ENCODE measurements at regions not wholly inside any gene's neighbourhood (a gene's known extent, or its start where the extent isn't known, plus 50 kb on each side); places are given as distances from the start of the nearest gene placed in this dataset.

DNA sequence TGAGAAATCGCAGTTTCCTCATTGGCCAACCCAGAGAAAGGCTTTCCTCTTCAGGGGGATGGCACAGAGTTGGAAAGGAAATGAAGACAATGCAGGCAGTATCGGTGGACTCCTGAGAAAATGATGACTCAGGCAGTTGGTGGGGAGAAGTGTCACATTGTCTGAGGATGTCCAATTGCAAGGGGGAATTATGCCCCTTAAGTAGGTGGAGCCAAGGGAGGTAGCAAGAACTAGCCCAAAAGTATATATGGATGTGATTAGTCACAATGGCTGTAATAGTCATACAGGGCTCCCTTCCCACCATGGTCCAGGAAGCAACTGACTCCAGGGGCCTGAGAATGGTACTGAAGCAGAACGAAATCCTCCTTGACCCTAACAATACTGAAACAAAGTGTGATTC is 58.3 kb upstream of the EGFR start:
- no peak overlapping the region for H3K4me3 ChIP-seq (ENCODE audit: low read length)
- H3K27me3 ChIP-seq (ENCODE audit: control insufficient read depth, insufficient read depth) = no peaks in the 10 kb centered on the region
- intact Hi-C loops (cut with DNase I) = no loop called here
- WGBS = 69% methylated on average over 3 of the region's 3 CpGs
- no peak overlapping the region for H3K27ac ChIP-seq (ENCODE audit: low read length)
- ATAC-seq (no peak), DNase-seq (no peak)
- H3K9me3 ChIP-seq (ENCODE audit: control insufficient read depth, low read length) = no peaks in the 10 kb centered on the region
- H3K4me1 ChIP-seq (ENCODE audit: control insufficient read depth, insufficient read depth, low read length) = no peaks in the 10 kb centered on the region

DNA sequence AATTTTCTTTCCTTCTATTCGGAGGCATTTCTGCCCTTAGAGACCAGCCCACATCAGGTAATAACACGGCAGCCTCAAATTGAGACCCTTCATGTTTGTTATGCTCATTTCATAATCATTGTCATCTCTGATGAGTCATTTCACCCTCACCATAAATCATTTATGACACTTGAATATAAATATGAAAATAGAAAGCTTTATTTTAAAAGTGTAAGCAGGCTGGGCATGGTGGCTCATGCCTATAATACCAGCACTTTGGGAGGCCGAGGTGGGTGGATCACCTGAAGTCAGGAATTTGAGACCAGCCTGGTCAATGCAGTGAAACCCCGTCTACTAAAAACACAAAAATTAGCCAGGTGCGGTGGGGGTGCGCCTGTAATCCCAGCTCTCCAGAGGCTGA is 57.4 kb upstream of the EGFR start:
- 75% methylated on average over 6 of the region's 6 CpGs for WGBS
- H3K4me1 ChIP-seq (ENCODE audit: control insufficient read depth, insufficient read depth, low read length) = no peaks in the 10 kb centered on the region
- H3K9me3 ChIP-seq (ENCODE audit: control insufficient read depth, low read length) = no peaks in the 10 kb centered on the region
- intact Hi-C loops (cut with DNase I) = no loop called here
- no peak for ATAC-seq
- DNase-seq = no peak
- no peaks in the 10 kb centered on the region for H3K27me3 ChIP-seq (ENCODE audit: control insufficient read depth, insufficient read depth)
- H3K4me3 ChIP-seq (ENCODE audit: low read length) = no peak overlapping the region
- H3K27ac ChIP-seq (ENCODE audit: low read length) = no peak overlapping the region

DNA sequence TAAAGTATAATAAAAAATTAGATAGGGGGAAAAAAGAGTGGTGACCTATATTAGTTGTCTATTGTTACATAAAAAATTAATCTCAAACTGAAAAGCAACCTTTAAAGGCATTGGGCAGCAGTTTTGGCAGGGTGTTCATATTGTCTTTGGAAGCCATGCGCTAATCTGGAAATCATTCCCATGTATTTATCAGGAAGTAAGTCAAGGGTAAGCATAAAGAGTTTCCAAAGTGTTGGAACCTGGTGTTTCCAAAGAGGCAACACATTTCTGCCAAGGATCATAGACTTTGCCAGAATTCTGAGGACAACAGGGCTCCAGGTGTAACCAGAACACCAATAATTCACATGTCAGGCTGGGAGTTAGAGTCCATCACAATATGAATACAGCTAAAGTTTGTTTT is 55.7 kb upstream of the EGFR start:
- no peak for DNase-seq
- H3K27me3 ChIP-seq (ENCODE audit: control insufficient read depth, insufficient read depth) = no peaks in the 10 kb centered on the region
- H3K4me1 ChIP-seq (ENCODE audit: control insufficient read depth, insufficient read depth, low read length) = no peaks in the 10 kb centered on the region
- no peaks in the 10 kb centered on the region for H3K9me3 ChIP-seq (ENCODE audit: control insufficient read depth, low read length)
- intact Hi-C loops (cut with DNase I) = no loop called here
- no peak overlapping the region for H3K27ac ChIP-seq (ENCODE audit: low read length)
- WGBS = 93% methylated on average over 1 of the region's 1 CpG
- ATAC-seq = no peak
- no peak overlapping the region for H3K4me3 ChIP-seq (ENCODE audit: low read length)

DNA sequence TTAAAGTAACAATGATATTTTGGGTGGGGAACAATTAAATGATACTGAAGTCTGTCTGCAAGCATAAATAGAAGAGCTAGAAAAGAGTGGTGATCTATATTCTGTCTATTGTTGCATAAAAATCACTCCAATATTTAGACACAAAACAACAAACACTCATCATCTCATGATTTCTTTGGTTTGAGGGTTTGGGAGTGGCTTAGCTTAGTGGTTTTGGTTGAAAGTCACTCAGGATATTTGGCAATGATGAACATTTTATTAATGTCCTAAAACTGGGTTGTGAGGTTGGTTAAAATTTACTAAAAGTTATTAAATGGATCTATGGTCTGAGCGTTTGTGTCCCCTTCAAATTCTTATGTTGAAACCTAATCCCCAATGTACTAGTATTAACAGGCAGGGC is 54.7 kb upstream of the EGFR start:
- no peaks in the 10 kb centered on the region for H3K27me3 ChIP-seq (ENCODE audit: control insufficient read depth, insufficient read depth)
- no peak overlapping the region for H3K27ac ChIP-seq (ENCODE audit: low read length)
- DNase-seq (no peak), ATAC-seq (no peak)
- WGBS = 90% methylated on average over 1 of the region's 1 CpG
- intact Hi-C loops (cut with DNase I) = no loop called here
- H3K4me3 ChIP-seq (ENCODE audit: low read length) = no peak overlapping the region
- no peaks in the 10 kb centered on the region for H3K9me3 ChIP-seq (ENCODE audit: control insufficient read depth, low read length)
- H3K4me1 ChIP-seq (ENCODE audit: control insufficient read depth, insufficient read depth, low read length) = no peaks in the 10 kb centered on the region

DNA sequence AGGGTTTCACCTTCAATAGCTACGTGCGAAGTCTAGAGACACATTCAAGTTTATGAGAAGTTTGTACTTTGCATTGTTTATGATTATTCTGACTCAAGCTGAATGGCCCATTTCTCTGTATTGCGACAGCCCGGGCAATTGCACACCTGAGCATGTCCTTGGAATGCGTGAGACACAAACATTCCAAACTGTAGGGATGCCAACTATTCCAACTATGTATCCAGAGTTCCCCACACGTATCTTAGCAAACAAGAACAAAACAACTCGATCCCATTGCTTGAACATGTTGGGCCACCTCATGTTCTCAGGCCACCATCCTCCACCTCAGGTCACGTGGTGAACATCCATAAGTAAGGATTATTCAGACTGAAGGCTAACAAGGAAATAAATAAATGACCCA is 51.4 kb upstream of the EGFR start:
- 84% methylated on average over 8 of the region's 8 CpGs for WGBS
- no peak overlapping the region for H3K4me3 ChIP-seq (ENCODE audit: low read length)
- ATAC-seq (no peak), DNase-seq (no peak)
- no peak overlapping the region for H3K27ac ChIP-seq (ENCODE audit: low read length)
- intact Hi-C loops (cut with DNase I) = no loop called here
- H3K4me1 ChIP-seq (ENCODE audit: control insufficient read depth, insufficient read depth, low read length) = no peaks in the 10 kb centered on the region
- H3K9me3 ChIP-seq (ENCODE audit: control insufficient read depth, low read length) = no peaks in the 10 kb centered on the region
- H3K27me3 ChIP-seq (ENCODE audit: control insufficient read depth, insufficient read depth) = no peaks in the 10 kb centered on the region

DNA sequence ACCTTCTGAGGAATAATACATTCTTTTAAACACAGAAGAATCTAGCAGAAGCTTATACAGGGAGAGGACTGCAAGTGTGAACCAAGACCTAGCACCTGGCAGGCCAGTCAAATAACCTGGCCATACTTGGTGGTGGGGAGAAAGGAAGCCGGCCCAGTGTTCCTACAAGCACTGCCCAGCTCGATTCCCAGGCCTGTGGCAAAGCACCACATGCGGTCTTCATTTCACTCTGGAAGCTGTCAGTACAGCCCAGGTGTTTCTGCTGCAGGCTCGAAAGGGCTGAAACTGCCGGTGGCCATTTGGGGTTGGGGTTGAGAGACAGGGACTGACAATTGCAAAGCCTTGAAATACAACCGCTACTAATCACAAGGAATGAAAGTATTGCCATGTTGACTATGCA is 50.8 kb upstream of the EGFR start:
- no peak overlapping the region for H3K27ac ChIP-seq (ENCODE audit: low read length)
- H3K4me1 ChIP-seq (ENCODE audit: control insufficient read depth, insufficient read depth, low read length) = no peaks in the 10 kb centered on the region
- no peak overlapping the region for H3K4me3 ChIP-seq (ENCODE audit: low read length)
- H3K9me3 ChIP-seq (ENCODE audit: control insufficient read depth, low read length) = no peaks in the 10 kb centered on the region
- no peak for DNase-seq
- intact Hi-C loops (cut with DNase I) = no loop called here
- no peak for ATAC-seq
- H3K27me3 ChIP-seq (ENCODE audit: control insufficient read depth, insufficient read depth) = no peaks in the 10 kb centered on the region
- WGBS = 65% methylated on average over 6 of the region's 6 CpGs
